ENCODE measurements at regions not wholly inside any gene's neighbourhood (a gene's known extent, or its start where the extent isn't known, plus 50 kb on each side); places are given as distances from the start of the nearest gene placed in this dataset.

DNA sequence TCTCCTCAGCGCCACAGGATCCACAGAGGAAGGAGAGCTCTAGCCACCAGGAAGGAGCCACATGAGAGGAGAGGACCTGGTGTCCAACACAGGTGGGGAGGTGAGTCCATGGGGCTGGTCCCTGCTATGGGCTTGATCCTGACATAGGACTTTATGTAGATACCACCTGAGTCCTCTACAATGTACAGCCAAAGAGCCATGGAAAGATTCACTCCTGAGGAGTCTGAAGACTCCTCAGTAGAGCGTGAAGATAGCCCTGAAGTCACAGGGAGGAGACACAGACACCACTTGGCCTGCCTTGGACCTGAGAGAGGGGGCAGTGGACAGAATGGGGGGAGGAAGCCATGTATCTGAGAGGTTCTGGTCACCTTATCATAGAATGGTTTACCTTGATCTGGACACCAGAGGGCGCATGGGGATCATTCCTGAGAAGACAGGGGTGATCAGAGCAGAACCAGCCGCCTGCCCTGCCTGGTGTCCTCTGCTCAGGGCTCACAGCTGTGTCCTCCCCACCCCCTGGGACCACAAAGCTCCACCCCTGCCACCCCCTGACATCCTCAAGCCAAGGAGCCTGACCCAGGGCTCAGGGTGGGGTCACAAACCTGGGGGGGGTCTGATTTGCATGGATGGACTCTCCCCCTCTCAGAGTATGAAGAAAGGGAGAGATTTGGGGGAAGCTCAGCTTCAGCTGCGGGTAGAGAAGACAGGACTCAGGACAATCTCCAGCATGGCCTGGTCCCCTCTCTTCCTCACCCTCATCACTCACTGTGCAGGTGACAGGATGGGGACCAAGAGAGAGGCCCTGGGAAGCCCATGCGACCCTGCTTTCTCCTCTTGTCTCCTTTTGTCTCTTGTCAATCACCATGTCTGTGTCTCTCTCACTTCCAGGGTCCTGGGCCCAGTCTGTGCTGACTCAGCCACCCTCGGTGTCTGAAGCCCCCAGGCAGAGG lies 77.0 kb downstream of the ZNF280B start (continued):
- TF ChIP-seq SMC3 (conservative IDR thresholded peaks at IDR 0.05; ENCODE audit: insufficient read depth, low read depth, low read length) (peak; percentile 99), ZNF24 (IDR thresholded peaks at IDR 0.05) (no peak), HOXB6 (CRISPR knock-in tag; IDR thresholded peaks at IDR 0.05; ENCODE audit: borderline replicate concordance) (no peak), WHSC1 (IDR thresholded peaks at IDR 0.05; ENCODE audit: low read length) (peak; percentile 63), RFX7 (CRISPR knock-in tag; IDR thresholded peaks at IDR 0.05) (0 out of 2 replicates have a peak, but pooled peaks have one; percentile 53), ZNF583 (CRISPR knock-in tag; IDR thresholded peaks at IDR 0.05) (peak; percentile 41; the same call in 1 of the 2 replicates), TCFL5 (CRISPR knock-in tag; conservative IDR thresholded peaks at IDR 0.05) (0 out of 2 replicates have a peak, but pooled peaks have one; percentile 18), KAT2B (IDR thresholded peaks at IDR 0.05; ENCODE audit: low read depth, low read length) (no peak), ZBTB1 (CRISPR knock-in tag; IDR thresholded peaks at IDR 0.05; ENCODE audit: borderline replicate concordance, low read depth) (no peak), RBM22 (IDR thresholded peaks at IDR 0.05; ENCODE audit: low read depth, low read length, poor library complexity, severe bottlenecking) (no peak), ZNF274 (IDR thresholded peaks at IDR 0.05; ENCODE audit: borderline replicate concordance, low read depth, low read length) (no peak), SMAD1 (IDR thresholded peaks at IDR 0.05; ENCODE audit: low read depth, low read length, partially characterized antibody) (no peak), MED1 (CRISPR knock-in tag; IDR thresholded peaks at IDR 0.05; ENCODE audit: borderline replicate concordance) (no peak), YBX1 (IDR thresholded peaks at IDR 0.05) (no peak), POLR2B (IDR thresholded peaks at IDR 0.05; ENCODE audit: low read depth, partially characterized antibody) (no peak), GATA2 (CRISPR knock-in tag; IDR thresholded peaks at IDR 0.05) (peak; percentile 29), ZNF586 (CRISPR knock-in tag; conservative IDR thresholded peaks at IDR 0.05) (peak; percentile 46; the same call in 1 of the 2 replicates), HDAC3 (IDR thresholded peaks at IDR 0.05; ENCODE audit: borderline replicate concordance, partially characterized antibody) (no peak), ZEB2 (IDR thresholded peaks at IDR 0.05) (no peak), ETV6 (IDR thresholded peaks at IDR 0.05; ENCODE audit: borderline replicate concordance in 1 of 2, low read depth in 2 of 2, low read length in 1 of 2) (no peak), ETV6 (CRISPR knock-in tag; IDR thresholded peaks at IDR 0.05; ENCODE audit: borderline replicate concordance) (no peak), NRF1 (conservative IDR thresholded peaks at IDR 0.05 in 1 of 2, IDR thresholded peaks at IDR 0.05 in 1 of 2) (no peak)
- TF ChIP-seq, protein P1, sequence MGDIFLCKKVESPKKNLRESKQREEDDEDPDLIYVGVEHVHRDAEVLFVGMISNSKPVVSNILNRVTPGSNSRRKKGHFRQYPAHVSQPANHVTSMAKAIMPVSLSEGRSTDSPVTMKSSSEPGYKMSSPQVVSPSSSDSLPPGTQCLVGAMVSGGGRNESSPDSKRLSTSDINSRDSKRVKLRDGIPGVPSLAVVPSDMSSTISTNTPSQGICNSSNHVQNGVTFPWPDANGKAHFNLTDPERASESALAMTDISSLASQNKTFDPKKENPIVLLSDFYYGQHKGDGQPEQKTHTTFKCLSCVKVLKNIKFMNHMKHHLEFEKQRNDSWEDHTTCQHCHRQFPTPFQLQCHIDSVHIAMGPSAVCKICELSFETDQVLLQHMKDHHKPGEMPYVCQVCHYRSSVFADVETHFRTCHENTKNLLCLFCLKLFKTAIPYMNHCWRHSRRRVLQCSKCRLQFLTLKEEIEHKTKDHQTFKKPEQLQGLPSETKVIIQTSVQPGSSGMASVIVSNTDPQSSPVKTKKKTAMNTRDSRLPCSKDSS (IDR thresholded peaks at IDR 0.05; ENCODE audit: low read depth, partially characterized antibody) = no peak
- TF ChIP-seq, protein P2, sequence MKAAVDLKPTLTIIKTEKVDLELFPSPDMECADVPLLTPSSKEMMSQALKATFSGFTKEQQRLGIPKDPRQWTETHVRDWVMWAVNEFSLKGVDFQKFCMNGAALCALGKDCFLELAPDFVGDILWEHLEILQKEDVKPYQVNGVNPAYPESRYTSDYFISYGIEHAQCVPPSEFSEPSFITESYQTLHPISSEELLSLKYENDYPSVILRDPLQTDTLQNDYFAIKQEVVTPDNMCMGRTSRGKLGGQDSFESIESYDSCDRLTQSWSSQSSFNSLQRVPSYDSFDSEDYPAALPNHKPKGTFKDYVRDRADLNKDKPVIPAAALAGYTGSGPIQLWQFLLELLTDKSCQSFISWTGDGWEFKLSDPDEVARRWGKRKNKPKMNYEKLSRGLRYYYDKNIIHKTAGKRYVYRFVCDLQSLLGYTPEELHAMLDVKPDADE (conservative IDR thresholded peaks at IDR 0.05; ENCODE audit: control insufficient read depth, low read depth, low read length) = 0 out of 2 replicates have a peak, but pooled peaks have one; percentile 64
- TF ChIP-seq, protein P3, sequence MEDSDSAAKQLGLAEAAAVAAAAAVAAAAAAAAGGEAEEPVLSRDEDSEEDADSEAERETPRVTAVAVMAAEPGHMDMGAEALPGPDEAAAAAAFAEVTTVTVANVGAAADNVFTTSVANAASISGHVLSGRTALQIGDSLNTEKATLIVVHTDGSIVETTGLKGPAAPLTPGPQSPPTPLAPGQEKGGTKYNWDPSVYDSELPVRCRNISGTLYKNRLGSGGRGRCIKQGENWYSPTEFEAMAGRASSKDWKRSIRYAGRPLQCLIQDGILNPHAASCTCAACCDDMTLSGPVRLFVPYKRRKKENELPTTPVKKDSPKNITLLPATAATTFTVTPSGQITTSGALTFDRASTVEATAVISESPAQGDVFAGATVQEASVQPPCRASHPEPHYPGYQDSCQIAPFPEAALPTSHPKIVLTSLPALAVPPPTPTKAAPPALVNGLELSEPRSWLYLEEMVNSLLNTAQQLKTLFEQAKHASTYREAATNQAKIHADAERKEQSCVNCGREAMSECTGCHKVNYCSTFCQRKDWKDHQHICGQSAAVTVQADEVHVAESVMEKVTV (CRISPR knock-in tag; IDR thresholded peaks at IDR 0.05) = peak; percentile 75
